IMR-90 (cell line): ENCODE measurements at regions not wholly inside any gene's neighbourhood (a gene's known extent, or its start where the extent isn't known, plus 50 kb on each side); places are given as distances from the start of the nearest gene placed in this dataset.

ENCODE experiments used
- ATAC-seq: fragments of 200-7000 bp; cut with Tn5 transposase; 2 replicates; pipeline ENCODE4 v1.9.1; 2020; ENCODE audit warnings: low read depth, mild to moderate bottlenecking, moderate library complexity
- BruUV-seq: library from RNA; stranded (reverse); fragments of 400-500 nt; replicated peaks from 2 replicates; lab custom pipeline; 2021; lab: Mats Ljungman, UMichigan
- CTCF ChIA-PET: fragments of 300-600 bp; formaldehyde crosslinking; extraction: SDS; loops from one replicate; lab custom pipeline; 2021; ENCODE audit warnings: antibody characterized with exemption; lab: Yijun Ruan, JAX
- POLR2A ChIA-PET: fragments of 300-600 bp; sonication (Branson Sonifier 250); formaldehyde crosslinking; loops from one replicate; lab custom pipeline; 2022; ENCODE audit warnings: antibody characterized with exemption; ENCODE audit not compliant: unreplicated experiment; lab: Charles Lee
- DNase-seq: peaks from one replicate; pipeline ENCODE4 v3.0.0; 2013
- H2AFZ ChIP-seq: replicated peaks from 2 replicates; pipeline ENCODE3; 2013; ENCODE audit warnings: low read length, mild to moderate bottlenecking; ENCODE audit not compliant: poor library complexity
- H2AK5ac ChIP-seq: 2 replicates; pipeline ENCODE4 v1.6.1; 2013; ENCODE audit warnings: low read depth, low read length, inconsistent platforms
- H2AK9ac ChIP-seq: replicated peaks from 2 replicates; pipeline ENCODE3; 2013; ENCODE audit warnings: mild to moderate bottlenecking, low read depth, low read length, moderate library complexity; ENCODE audit not compliant: poor library complexity
- H2BK120ac ChIP-seq: 2 replicates; pipeline ENCODE4 v1.6.1; 2013; ENCODE audit warnings: low read depth, low read length, inconsistent platforms
- H2BK15ac ChIP-seq: 3 replicates; pipeline ENCODE4 v1.6.1; 2013; ENCODE audit warnings: low read depth, low read length, inconsistent platforms
- H2BK20ac ChIP-seq: 2 replicates; pipeline ENCODE4 v1.6.1; 2013; ENCODE audit warnings: low read depth, mild to moderate bottlenecking, inconsistent platforms, low read length, moderate library complexity
- H2BK5ac ChIP-seq: 2 replicates; pipeline ENCODE4 v1.6.1; 2013; ENCODE audit warnings: mild to moderate bottlenecking, low read depth, low read length, inconsistent platforms; ENCODE audit not compliant: poor library complexity, severe bottlenecking
- H3K14ac ChIP-seq: replicated peaks from 2 replicates; pipeline ENCODE4 v1.6.1; 2013; ENCODE audit warnings: low read depth, low read length, inconsistent platforms
- H3K18ac ChIP-seq: 2 replicates; pipeline ENCODE4 v1.6.1; 2013; ENCODE audit warnings: low read depth, low read length, control low read depth
- H3K23ac ChIP-seq: 2 replicates; pipeline ENCODE4 v1.6.1; 2013; ENCODE audit warnings: low read depth, low read length, inconsistent platforms
- H3K27ac ChIP-seq: 2 replicates; pipeline ENCODE4 v1.5.1; 2013; ENCODE audit warnings: mild to moderate bottlenecking, control low read depth, low read length; ENCODE audit not compliant: insufficient read depth
- H3K27me3 ChIP-seq: 2 replicates; pipeline ENCODE4 v1.6.1; 2013; ENCODE audit warnings: low read length; ENCODE audit not compliant: control insufficient read depth, insufficient read depth
- H3K36me3 ChIP-seq: 2 replicates; pipeline ENCODE4 v1.6.1; 2013; ENCODE audit warnings: low read length, mixed read lengths; ENCODE audit not compliant: control insufficient read depth, insufficient read depth
- H3K4ac ChIP-seq: 2 replicates; pipeline ENCODE4 v1.6.1; 2013; ENCODE audit warnings: low read depth, low read length, inconsistent platforms
- H3K4me1 ChIP-seq: 2 replicates; pipeline ENCODE4 v1.6.1; 2013; ENCODE audit warnings: low read length, mixed read lengths; ENCODE audit not compliant: control insufficient read depth, insufficient read depth
- H3K4me2 ChIP-seq: 2 replicates; pipeline ENCODE4 v1.6.1; 2013; ENCODE audit warnings: low read depth, mild to moderate bottlenecking, control low read depth, low read length, moderate library complexity
- H3K4me3 ChIP-seq: 2 replicates; pipeline ENCODE4 v1.5.1; 2013; ENCODE audit warnings: low read depth, mild to moderate bottlenecking, control low read depth, low read length, moderate library complexity; ENCODE audit not compliant: insufficient read depth
- H3K56ac ChIP-seq: 2 replicates; pipeline ENCODE4 v1.6.1; 2013; ENCODE audit warnings: low read length, inconsistent platforms; ENCODE audit not compliant: insufficient read depth; ENCODE audit errors: extremely low read depth
- H3K79me1 ChIP-seq, 2 experiments: 2 replicates each; pipeline ENCODE4 v1.6.1; 2013; ENCODE audit warnings: low read length in 2 of 2, inconsistent platforms in 1 of 2, low read depth in 1 of 2
- H3K9ac ChIP-seq: 2 replicates; pipeline ENCODE4 v1.6.1; 2013; ENCODE audit warnings: low read depth, low read length, control low read depth
- H3K9me1 ChIP-seq: 2 replicates; pipeline ENCODE4 v1.6.1; 2013; ENCODE audit warnings: low read length, inconsistent platforms; ENCODE audit not compliant: insufficient read depth
- H3K9me3 ChIP-seq: 2 replicates; pipeline ENCODE4 v1.6.1; 2013; ENCODE audit warnings: low read length; ENCODE audit not compliant: control insufficient read depth, insufficient read depth
- H4K20me1 ChIP-seq: 2 replicates; pipeline ENCODE4 v1.6.1; 2013; ENCODE audit warnings: low read length, inconsistent platforms; ENCODE audit not compliant: insufficient read depth
- H4K5ac ChIP-seq: 2 replicates; pipeline ENCODE4 v1.6.1; 2013; ENCODE audit warnings: mild to moderate bottlenecking, low read depth, low read length, control low read depth
- H4K8ac ChIP-seq, 2 experiments: 2 replicates each; pipeline ENCODE4 v1.6.1; 2013; ENCODE audit warnings: low read depth in 2 of 2, low read length in 2 of 2, control low read depth in 1 of 2, inconsistent platforms in 1 of 2
- H4K91ac ChIP-seq: 2 replicates; pipeline ENCODE4 v1.6.1; 2013; ENCODE audit warnings: low read depth, low read length, inconsistent platforms; ENCODE audit not compliant: insufficient read depth
- BHLHE40 ChIP-seq: fragments of 150-350 bp; IDR thresholded peaks from 2 replicates; pipeline ENCODE4 v1.6.1; 2016; ENCODE audit warnings: mild to moderate bottlenecking, low read depth, low read length
- CEBPB ChIP-seq: IDR thresholded peaks from 2 replicates; pipeline ENCODE4 v1.6.1; 2012; ENCODE audit warnings: low read depth, low read length, improper control_type of control experiment
- CHD1 ChIP-seq: IDR thresholded peaks from 2 replicates; pipeline ENCODE4 v1.6.1; 2012; ENCODE audit warnings: low read depth, low read length, improper control_type of control experiment
- CTCF ChIP-seq: conservative IDR thresholded peaks from 2 replicates; pipeline ENCODE4 v1.5.1; 2012; ENCODE audit warnings: mild to moderate bottlenecking, low read depth, low read length, improper control_type of control experiment
- FOS ChIP-seq: fragments of 150-350 bp; IDR thresholded peaks from 2 replicates; pipeline ENCODE4 v1.6.1; 2016; ENCODE audit warnings: low read depth, low read length
- MAFK ChIP-seq: IDR thresholded peaks from 2 replicates; pipeline ENCODE4 v1.6.1; 2012; ENCODE audit warnings: low read depth, low read length, improper control_type of control experiment
- MAZ ChIP-seq: IDR thresholded peaks from 2 replicates; pipeline ENCODE4 v1.6.1; 2012; ENCODE audit warnings: low read depth, mild to moderate bottlenecking, low read length, improper control_type of control experiment, moderate library complexity, borderline replicate concordance
- MXI1 ChIP-seq: IDR thresholded peaks from 2 replicates; pipeline ENCODE4 v1.6.1; 2012; ENCODE audit warnings: low read depth, mild to moderate bottlenecking, low read length, moderate library complexity, borderline replicate concordance
- NFE2L2 ChIP-seq: fragments of 150-350 bp; IDR thresholded peaks from 2 replicates; pipeline ENCODE4 v1.6.1; 2016; ENCODE audit warnings: low read depth, mild to moderate bottlenecking, low read length
- POLR2A ChIP-seq: IDR thresholded peaks from 2 replicates; pipeline ENCODE4 v1.6.1; 2012; ENCODE audit warnings: mild to moderate bottlenecking, low read depth, low read length
- RAD21 ChIP-seq: IDR thresholded peaks from 2 replicates; pipeline ENCODE4 v1.6.1; 2012; ENCODE audit warnings: low read length, improper control_type of control experiment
- RCOR1 ChIP-seq: IDR thresholded peaks from 2 replicates; pipeline ENCODE4 v1.6.1; 2012; ENCODE audit warnings: mild to moderate bottlenecking, low read length, improper control_type of control experiment; ENCODE audit not compliant: insufficient replicate concordance
- RFX5 ChIP-seq: IDR thresholded peaks from 2 replicates; pipeline ENCODE4 v1.8.0; 2012; ENCODE audit warnings: low read depth, mild to moderate bottlenecking, low read length, moderate library complexity
- SMC3 ChIP-seq: fragments of 150-350 bp; IDR thresholded peaks from 2 replicates; pipeline ENCODE4 v1.6.1; 2016; ENCODE audit warnings: low read depth, mild to moderate bottlenecking, antibody characterized with exemption, low read length, moderate library complexity
- WGBS, 2 experiments: methylation state at CpG; one replicate each; pipeline versions ENCODE4 v1.1.5 to v1.1.7; 2013; ENCODE audit warnings: missing lambda C conversion rate in 2 of 2; ENCODE audit not compliant: insufficient read length in 1 of 2; ENCODE audit errors: extremely low coverage in 2 of 2; 5-methylcytosine and 5-hydroxymethylcytosine counted together
- dilution Hi-C: fragments of 300-500 bp; cut with HindIII; formaldehyde crosslinking; loops from one replicate; pipeline ENCODE4 v1.14.3; 2018; ENCODE audit warnings: low sequenced_read_pairs; ENCODE audit not compliant: unreplicated experiment
- in situ Hi-C: fragments of 300-500 bp; cut with MboI; formaldehyde crosslinking; loops from 3 replicates; pipeline ENCODE4 v1.14.3; 2019; ENCODE audit warnings: low sequenced_read_pairs, inconsistent platforms, mixed read lengths
- intact Hi-C: fragments of 100-400 bp; cut with micrococcal nuclease; formaldehyde crosslinking; loops from 2 replicates; pipeline ENCODE4 v1.10.0; 2022
- TF ChIP-seq, protein P1 (sequence below): fragments of 150-350 bp; IDR thresholded peaks from 2 replicates; pipeline ENCODE4 v1.6.1; 2016; ENCODE audit warnings: low read depth, mild to moderate bottlenecking, low read length, moderate library complexity, borderline replicate concordance
- TF ChIP-seq, protein P2 (sequence below): fragments of 150-350 bp; IDR thresholded peaks from 2 replicates; pipeline ENCODE4 v1.6.1; 2017; ENCODE audit warnings: mild to moderate bottlenecking, antibody characterized with exemption, low read length, low read depth

DNA sequence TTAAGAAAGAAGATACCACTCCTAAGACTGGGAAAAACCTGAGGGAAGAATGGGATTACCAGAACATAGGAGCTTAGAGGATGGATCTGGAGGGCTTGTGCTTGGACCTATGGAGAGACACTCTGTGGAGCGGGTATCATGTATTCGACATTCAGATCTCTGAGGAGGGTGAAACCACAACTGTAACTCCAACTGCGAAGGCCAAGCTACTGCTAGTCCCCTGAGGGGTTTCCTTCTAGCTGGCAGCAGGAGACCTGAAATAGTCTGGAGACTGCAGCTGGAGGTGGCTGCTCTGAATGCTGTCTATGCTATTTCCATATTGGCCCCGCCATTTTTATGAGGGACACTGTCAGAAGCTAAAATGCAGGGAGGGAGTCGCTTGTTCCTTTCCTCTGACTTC, 462.3 kb downstream of the PTPRC start:
- in situ Hi-C loops: loop anchor here (25.0 kb wide), 1 partner anchor 314 kb away; no protein-coding TSS in a partner anchor

More for the DNA sequence above, 462.3 kb downstream of the PTPRC start:
- no peak overlapping the region for H3K18ac ChIP-seq
- no peak overlapping the region for H4K5ac ChIP-seq
- no peaks in the 10 kb centered on the region for H4K20me1 ChIP-seq
- CTCF ChIA-PET: no interaction called here
- no peaks in the 10 kb centered on the region for H3K36me3 ChIP-seq
- no peak overlapping the region for H2BK5ac ChIP-seq
- H2AK9ac ChIP-seq: no peak overlapping the region
- no TSS peak for BruUV-seq
- H3K4ac ChIP-seq: no peak overlapping the region
- H3K4me2 ChIP-seq: no peak overlapping the region
- WGBS, 2 experiments: no CpG with 5 or more reads among the region's 5 CpGs
- H3K9me3 ChIP-seq: peaks cover 1% of the 10 kb centered on the region; the same call in 1 of the 2 replicates
- intact Hi-C loops (no loop called here), dilution Hi-C loops (no loop called here)
- no peak overlapping the region for H2BK20ac ChIP-seq
- no peak overlapping the region for H3K27ac ChIP-seq
- no peak overlapping the region for H2AK5ac ChIP-seq
- no peak overlapping the region for H3K14ac ChIP-seq
- no peaks in the 10 kb centered on the region for H3K9me1 ChIP-seq
- ATAC-seq: no peak
- H3K4me1 ChIP-seq: no peaks in the 10 kb centered on the region
- H3K9ac ChIP-seq: no peak overlapping the region
- no peak overlapping the region for H4K8ac ChIP-seq
- H2BK15ac ChIP-seq: no peak overlapping the region
- H3K4me3 ChIP-seq: no peak overlapping the region
- H3K23ac ChIP-seq: no peak overlapping the region
- H2AFZ ChIP-seq: no peak overlapping the region
- H3K27me3 ChIP-seq: no peaks in the 10 kb centered on the region
- H3K56ac ChIP-seq: no peak overlapping the region
- DNase-seq: no peak
- POLR2A ChIA-PET: no interaction called here
- H4K91ac ChIP-seq: no peak overlapping the region
- TF ChIP-seq NFE2L2 (no peak), SMC3 (no peak), CEBPB (no peak), POLR2A (no peak), RCOR1 (no peak), MAFK (no peak), MXI1 (no peak), CHD1 (no peak), RFX5 (no peak), RAD21 (no peak), CTCF (no peak), BHLHE40 (no peak), MAZ (no peak), FOS (no peak)
- TF ChIP-seq, protein P1, sequence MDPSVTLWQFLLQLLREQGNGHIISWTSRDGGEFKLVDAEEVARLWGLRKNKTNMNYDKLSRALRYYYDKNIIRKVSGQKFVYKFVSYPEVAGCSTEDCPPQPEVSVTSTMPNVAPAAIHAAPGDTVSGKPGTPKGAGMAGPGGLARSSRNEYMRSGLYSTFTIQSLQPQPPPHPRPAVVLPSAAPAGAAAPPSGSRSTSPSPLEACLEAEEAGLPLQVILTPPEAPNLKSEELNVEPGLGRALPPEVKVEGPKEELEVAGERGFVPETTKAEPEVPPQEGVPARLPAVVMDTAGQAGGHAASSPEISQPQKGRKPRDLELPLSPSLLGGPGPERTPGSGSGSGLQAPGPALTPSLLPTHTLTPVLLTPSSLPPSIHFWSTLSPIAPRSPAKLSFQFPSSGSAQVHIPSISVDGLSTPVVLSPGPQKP: no peak
- TF ChIP-seq, protein P2, sequence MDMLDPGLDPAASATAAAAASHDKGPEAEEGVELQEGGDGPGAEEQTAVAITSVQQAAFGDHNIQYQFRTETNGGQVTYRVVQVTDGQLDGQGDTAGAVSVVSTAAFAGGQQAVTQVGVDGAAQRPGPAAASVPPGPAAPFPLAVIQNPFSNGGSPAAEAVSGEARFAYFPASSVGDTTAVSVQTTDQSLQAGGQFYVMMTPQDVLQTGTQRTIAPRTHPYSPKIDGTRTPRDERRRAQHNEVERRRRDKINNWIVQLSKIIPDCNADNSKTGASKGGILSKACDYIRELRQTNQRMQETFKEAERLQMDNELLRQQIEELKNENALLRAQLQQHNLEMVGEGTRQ: no peak
- no peaks in the 10 kb centered on the region for H3K79me1 ChIP-seq
- no peak overlapping the region for H2BK120ac ChIP-seq
